SK-N-MC (cell line): ENCODE measurements at regions not wholly inside any gene's neighbourhood (a gene's known extent, or its start where the extent isn't known, plus 50 kb on each side); places are given as distances from the start of the nearest gene placed in this dataset.

Experiments
- DNase-seq: peaks from one replicate; pipeline ENCODE4 v3.0.0-alpha.2; 2011; ENCODE audit warnings: low read depth, low spot score
- H3K27ac ChIP-seq: fragments of 200-600 bp; sonication (generic); 2 replicates; pipeline ENCODE4 v1.5.1; 2016; ENCODE audit warnings: mixed run types
- H3K36me3 ChIP-seq: fragments of 200-600 bp; sonication (generic); 2 replicates; pipeline ENCODE4 v1.6.1; 2017; ENCODE audit warnings: antibody characterized with exemption, low read length, mixed read lengths; ENCODE audit not compliant: insufficient read depth
- H3K4me3 ChIP-seq: fragments of 200-600 bp; sonication (generic); 2 replicates; pipeline ENCODE4 v1.5.1; 2016
- H3K9ac ChIP-seq: fragments of 200-600 bp; sonication (generic); 2 replicates; pipeline ENCODE4 v1.8.0; 2017; ENCODE audit warnings: mixed run types, mixed read lengths; ENCODE audit not compliant: insufficient read length
- H3K9me3 ChIP-seq: fragments of 200-600 bp; sonication (generic); 2 replicates; pipeline ENCODE4 v1.6.1; 2017; ENCODE audit warnings: low read depth, mild to moderate bottlenecking, antibody characterized with exemption, low read length, moderate library complexity, mixed read lengths
- EZH2 ChIP-seq: fragments of 200-600 bp; sonication (generic); IDR thresholded peaks from one replicate; pipeline ENCODE4 v1.6.1; 2017; ENCODE audit warnings: antibody characterized with exemption
- FOXP2 ChIP-seq: optimal IDR thresholded peaks from 2 replicates; pipeline ENCODE3; 2011; ENCODE audit warnings: mild to moderate bottlenecking, moderate library complexity; ENCODE audit not compliant: insufficient read depth; ENCODE audit errors: extremely low read length, control extremely low read depth
- POLR2AphosphoS5 ChIP-seq: IDR thresholded peaks from 2 replicates; pipeline ENCODE4 v1.6.1; 2012; ENCODE audit warnings: mild to moderate bottlenecking, low read depth, low read length, borderline replicate concordance

GRCh38 chr10:121310151-121310711 lies 288.0 kb downstream of the FGFR2 start:
- no peak overlapping the region for H3K27ac ChIP-seq
- H3K4me3 ChIP-seq, result no peak overlapping the region
- no peak for DNase-seq
- H3K9me3 ChIP-seq, result no peaks in the 10 kb centered on the region
- no peak overlapping the region for H3K9ac ChIP-seq
- no peaks in the 10 kb centered on the region for H3K36me3 ChIP-seq
- no peak for TF ChIP-seq POLR2AphosphoS5
- no peak for TF ChIP-seq EZH2
- TF ChIP-seq FOXP2, result no peak

GRCh38 chr10:121311812-121312443 lies 286.3 kb downstream of the FGFR2 start:
- DNase-seq, result no peak
- TF ChIP-seq EZH2, result no peak
- no peak for TF ChIP-seq FOXP2
- TF ChIP-seq POLR2AphosphoS5, result no peak
- Histone ChIP-seq H3K36me3 (no peaks in the 10 kb centered on the region), H3K9me3 (no peaks in the 10 kb centered on the region), H3K9ac (no peak overlapping the region), H3K4me3 (no peak overlapping the region), H3K27ac (no peak overlapping the region)

GRCh38 chr10:121312587-121312986 lies 285.7 kb downstream of the FGFR2 start:
- Histone ChIP-seq H3K4me3 (no peak overlapping the region), H3K9me3 (no peaks in the 10 kb centered on the region), H3K9ac (no peak overlapping the region), H3K27ac (no peak overlapping the region), H3K36me3 (no peaks in the 10 kb centered on the region)
- DNase-seq, result no peak
- no peak for TF ChIP-seq POLR2AphosphoS5
- no peak for TF ChIP-seq EZH2

GRCh38 chr10:121313119-121313875 lies 284.9 kb downstream of the FGFR2 start:
- no peak for TF ChIP-seq EZH2
- TF ChIP-seq POLR2AphosphoS5, result no peak
- no peak for TF ChIP-seq FOXP2
- Histone ChIP-seq H3K27ac (no peak overlapping the region), H3K36me3 (no peaks in the 10 kb centered on the region), H3K9me3 (no peaks in the 10 kb centered on the region), H3K4me3 (no peak overlapping the region), H3K9ac (no peak overlapping the region)
- DNase-seq, result no peak

GRCh38 chr10:121316432-121316831 lies 281.8 kb downstream of the FGFR2 start:
- Histone ChIP-seq H3K36me3 (no peaks in the 10 kb centered on the region), H3K9ac (no peak overlapping the region), H3K4me3 (no peak overlapping the region), H3K9me3 (no peaks in the 10 kb centered on the region), H3K27ac (no peak overlapping the region)
- TF ChIP-seq FOXP2 (no peak), EZH2 (no peak), POLR2AphosphoS5 (no peak)
- DNase-seq, result no peak

GRCh38 chr10:121317374-121317773 lies 280.9 kb downstream of the FGFR2 start:
- H3K27ac ChIP-seq, result no peak overlapping the region
- no peaks in the 10 kb centered on the region for H3K36me3 ChIP-seq
- H3K9me3 ChIP-seq, result no peaks in the 10 kb centered on the region
- no peak overlapping the region for H3K9ac ChIP-seq
- no peak overlapping the region for H3K4me3 ChIP-seq
- no peak for DNase-seq
- no peak for TF ChIP-seq FOXP2
- no peak for TF ChIP-seq EZH2
- no peak for TF ChIP-seq POLR2AphosphoS5

GRCh38 chr10:121322046-121322445 lies 276.2 kb downstream of the FGFR2 start:
- Histone ChIP-seq H3K9me3 (no peaks in the 10 kb centered on the region), H3K4me3 (no peak overlapping the region), H3K27ac (no peak overlapping the region), H3K36me3 (no peaks in the 10 kb centered on the region), H3K9ac (no peak overlapping the region)
- TF ChIP-seq POLR2AphosphoS5, result no peak
- DNase-seq, result no peak

- Histone ChIP-seq H3K9ac (no peak overlapping the region), H3K36me3 (no peaks in the 10 kb centered on the region), H3K27ac (no peak overlapping the region), H3K9me3 (no peaks in the 10 kb centered on the region), H3K4me3 (no peak overlapping the region)
- no peak for TF ChIP-seq EZH2
- no peak for TF ChIP-seq POLR2AphosphoS5
- TF ChIP-seq FOXP2, result no peak
- DNase-seq, result no peak
Measured at GRCh38 chr10:121322776-121323175, 275.5 kb downstream of the FGFR2 start.
